ENCODE measurements at regions not wholly inside any gene's neighbourhood (a gene's known extent, or its start where the extent isn't known, plus 50 kb on each side); places are given as distances from the start of the nearest gene placed in this dataset.

DNA sequence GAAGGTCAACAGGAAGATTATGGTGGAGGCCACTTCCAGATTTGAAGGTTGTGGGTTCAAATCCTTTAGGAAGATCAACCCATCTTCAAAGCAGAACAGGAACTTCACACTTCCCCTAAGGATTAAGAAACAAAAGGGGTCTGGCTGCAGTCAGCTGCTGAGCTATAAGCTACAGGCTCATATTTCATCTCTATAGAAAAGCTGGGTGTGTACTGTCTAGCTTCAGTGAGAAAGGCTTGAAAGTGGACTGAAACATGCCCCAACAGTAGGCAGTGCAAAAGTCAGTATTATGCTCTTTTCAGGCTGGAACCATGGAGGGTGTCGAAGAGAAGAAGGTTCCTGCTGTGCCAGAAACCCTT lies 60.1 kb upstream of the SPDEF start:
- CTCF ChIA-PET, result interaction anchor here (0.6 kb wide), 1 partner anchor 15 kb away, joined by 8 read pairs; no protein-coding TSS in a partner anchor
- TF ChIP-seq LEF1 (IDR thresholded peaks at IDR 0.05; ENCODE audit: borderline replicate concordance) (no peak), BHLHE40 (IDR thresholded peaks at IDR 0.05; ENCODE audit: borderline replicate concordance) (no peak)
- DNase-seq (ENCODE audit: extremely low spot score), result no peak
- POLR2A ChIA-PET, result interaction anchor here (0.6 kb wide), 1 partner anchor 141 kb away, joined by 3 read pairs; the partner anchor contains the start of gene SNRPC

DNA sequence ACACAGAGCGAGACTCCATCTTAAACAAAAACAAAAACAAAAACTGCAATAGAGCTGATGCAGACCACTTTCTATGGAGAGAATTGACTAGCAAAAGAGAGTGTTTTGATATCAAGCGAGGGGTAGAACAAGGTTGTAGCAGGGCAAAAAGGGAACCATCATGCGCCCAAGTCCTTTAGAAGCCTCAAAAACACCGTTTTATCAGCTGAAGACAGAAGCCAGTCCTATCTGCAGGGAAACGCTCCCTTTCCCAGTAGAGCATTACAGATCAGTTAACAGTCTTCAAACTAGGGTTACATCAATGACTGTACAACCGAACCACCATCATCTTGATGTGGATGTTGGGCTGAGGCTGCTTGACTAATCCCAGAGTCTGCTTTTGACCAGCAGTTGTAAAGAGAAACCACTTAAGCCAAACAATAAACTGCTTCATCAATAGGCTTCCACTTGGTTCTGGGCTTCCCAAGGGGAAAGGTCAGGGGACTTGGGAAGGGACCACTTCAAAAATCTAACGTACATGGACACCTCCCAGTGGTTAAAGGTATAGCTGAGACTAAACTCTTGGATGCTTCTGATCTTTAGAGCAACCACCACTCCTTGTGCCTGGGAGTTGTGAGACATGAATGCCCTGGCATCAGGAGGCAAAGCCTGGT lies 59.6 kb upstream of the SPDEF start:
- no peak for TF ChIP-seq NFRKB (IDR thresholded peaks at IDR 0.05)
- no peak for TF ChIP-seq CTBP1 (IDR thresholded peaks at IDR 0.05; ENCODE audit: borderline replicate concordance)
- TF ChIP-seq FOXM1 (IDR thresholded peaks at IDR 0.05; ENCODE audit: borderline replicate concordance), result no peak
- no peak for TF ChIP-seq BHLHE40 (IDR thresholded peaks at IDR 0.05; ENCODE audit: borderline replicate concordance)
- no peak for TF ChIP-seq HDGF (IDR thresholded peaks at IDR 0.05; ENCODE audit: borderline replicate concordance)
- TF ChIP-seq FOXK2 (IDR thresholded peaks at IDR 0.05), result no peak
- TF ChIP-seq LEF1 (IDR thresholded peaks at IDR 0.05; ENCODE audit: borderline replicate concordance), result no peak
- no peak for TF ChIP-seq ELF4 (IDR thresholded peaks at IDR 0.05)
- TF ChIP-seq, protein P1, sequence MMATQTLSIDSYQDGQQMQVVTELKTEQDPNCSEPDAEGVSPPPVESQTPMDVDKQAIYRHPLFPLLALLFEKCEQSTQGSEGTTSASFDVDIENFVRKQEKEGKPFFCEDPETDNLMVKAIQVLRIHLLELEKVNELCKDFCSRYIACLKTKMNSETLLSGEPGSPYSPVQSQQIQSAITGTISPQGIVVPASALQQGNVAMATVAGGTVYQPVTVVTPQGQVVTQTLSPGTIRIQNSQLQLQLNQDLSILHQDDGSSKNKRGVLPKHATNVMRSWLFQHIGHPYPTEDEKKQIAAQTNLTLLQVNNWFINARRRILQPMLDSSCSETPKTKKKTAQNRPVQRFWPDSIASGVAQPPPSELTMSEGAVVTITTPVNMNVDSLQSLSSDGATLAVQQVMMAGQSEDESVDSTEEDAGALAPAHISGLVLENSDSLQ (IDR thresholded peaks at IDR 0.05), result no peak
- TF ChIP-seq L3MBTL2 (conservative IDR thresholded peaks at IDR 0.05), result no peak
- no peak for TF ChIP-seq ZNF384 (IDR thresholded peaks at IDR 0.05)
- TF ChIP-seq TARDBP (IDR thresholded peaks at IDR 0.05), result no peak
- DNase-seq (ENCODE audit: extremely low spot score), result no peak
- POLR2A ChIA-PET, result interaction anchor here (0.6 kb wide), 1 partner anchor 142 kb away, joined by 3 read pairs; the partner anchor contains the start of gene SNRPC
- CTCF ChIA-PET, result interaction anchor here (0.6 kb wide), 1 partner anchor 14 kb away, joined by 8 read pairs; no protein-coding TSS in a partner anchor

DNA sequence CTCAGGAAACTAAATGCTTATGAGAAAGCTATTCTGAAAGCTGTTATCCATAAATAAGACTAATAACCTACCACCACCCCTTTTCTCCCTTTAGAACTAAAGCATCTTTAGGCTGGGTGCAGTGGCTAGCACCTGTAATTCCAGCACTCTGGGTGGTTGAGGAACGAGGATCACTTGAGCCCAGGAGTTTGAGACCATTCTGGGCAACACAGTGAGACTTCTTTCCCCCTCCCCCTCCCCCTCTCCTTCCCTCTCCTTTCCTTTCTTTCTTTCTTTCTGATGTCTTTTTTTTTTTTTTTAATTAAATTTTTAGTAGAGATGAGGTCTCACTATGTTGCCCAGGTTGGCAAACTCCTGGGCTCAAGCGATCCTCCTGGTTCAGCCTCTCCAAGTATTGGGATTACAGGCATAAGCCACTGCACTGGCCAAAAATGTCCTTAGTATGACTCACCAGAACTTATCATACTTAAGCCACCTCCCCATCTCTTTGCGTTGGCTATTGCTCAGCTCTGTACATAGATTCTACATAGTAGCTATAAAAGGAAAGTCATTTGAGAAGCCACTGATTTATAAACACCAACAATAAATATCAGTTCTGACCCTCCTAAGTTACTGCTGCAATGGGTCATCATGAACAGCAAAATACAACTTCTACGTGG lies 54.8 kb upstream of the SPDEF start:
- CTCF ChIA-PET, result interaction anchor here (0.6 to 5.3 kb wide), 5 partner anchors 9 to 196 kb away, joined by 3 to 47 read pairs (median 4); no protein-coding TSS in a partner anchor

DNA sequence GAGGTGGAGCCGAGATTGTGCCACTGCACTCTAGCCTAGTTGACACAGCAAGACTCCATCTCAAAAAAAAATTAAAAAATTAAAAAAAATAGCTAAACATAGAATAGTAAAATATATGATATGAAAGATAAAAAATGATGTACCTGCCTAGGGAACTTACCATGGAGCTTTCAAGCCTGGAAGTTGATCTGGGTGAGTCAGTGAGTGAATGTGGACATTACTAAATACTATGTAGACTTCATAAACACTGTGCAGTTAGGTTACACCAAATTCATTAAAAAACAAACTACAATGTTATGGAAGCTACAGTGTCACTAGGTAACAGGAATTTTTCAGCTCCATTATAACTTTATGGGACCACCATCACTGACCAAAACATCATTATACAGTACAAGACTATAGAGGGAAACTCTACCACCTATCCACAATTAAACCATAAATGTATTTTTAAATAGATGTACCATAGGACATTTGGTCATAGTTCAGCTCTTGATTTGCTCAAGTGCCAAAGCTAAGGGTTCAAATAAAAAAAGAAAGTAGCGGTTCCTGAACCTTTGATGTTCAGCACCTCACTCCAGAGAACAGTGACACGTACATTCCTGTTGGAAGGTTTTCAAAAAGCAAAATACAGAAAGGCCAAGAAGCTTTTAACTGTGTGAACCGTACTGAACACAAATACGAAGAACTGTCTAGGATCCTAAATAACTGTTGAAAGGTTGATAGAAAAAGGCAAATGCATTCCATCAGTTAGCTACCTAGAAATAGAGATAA lies 52.4 kb upstream of the SPDEF start:
- ChIA-PET CTCF (interaction anchor here (0.6 to 5.3 kb wide), 7 partner anchors 10 to 194 kb away, joined by 3 to 47 read pairs (median 3); no protein-coding TSS in a partner anchor), POLR2A (interaction anchor here (1.4 kb wide), 1 partner anchor 81 kb away, joined by 4 read pairs; no protein-coding TSS in a partner anchor)
- TF ChIP-seq TARDBP (IDR thresholded peaks at IDR 0.05) (no peak), FOXM1 (IDR thresholded peaks at IDR 0.05; ENCODE audit: borderline replicate concordance) (no peak), LEF1 (IDR thresholded peaks at IDR 0.05; ENCODE audit: borderline replicate concordance) (no peak), L3MBTL2 (conservative IDR thresholded peaks at IDR 0.05) (no peak), ARNT (IDR thresholded peaks at IDR 0.05) (no peak), FOXA1 (IDR thresholded peaks at IDR 0.05) (no peak), NFRKB (IDR thresholded peaks at IDR 0.05) (no peak), ZNF384 (IDR thresholded peaks at IDR 0.05) (no peak), BHLHE40 (IDR thresholded peaks at IDR 0.05; ENCODE audit: borderline replicate concordance) (no peak), HDGF (IDR thresholded peaks at IDR 0.05; ENCODE audit: borderline replicate concordance) (no peak), SP1 (IDR thresholded peaks at IDR 0.05) (no peak), FOXK2 (IDR thresholded peaks at IDR 0.05) (no peak), SUZ12 (IDR thresholded peaks at IDR 0.05) (no peak), CTBP1 (IDR thresholded peaks at IDR 0.05; ENCODE audit: borderline replicate concordance) (no peak), ELF4 (IDR thresholded peaks at IDR 0.05) (no peak)
- TF ChIP-seq, protein P1 (IDR thresholded peaks at IDR 0.05), result no peak

More for the DNA sequence above, 54.8 kb upstream of the SPDEF start:
- POLR2A ChIA-PET, result interaction anchor here (1.0 to 1.7 kb wide), 3 partner anchors 85 to 148 kb away, joined by 3 to 9 read pairs (median 3); partner anchors contain the start of gene SNRPC
- TF ChIP-seq HDGF (IDR thresholded peaks at IDR 0.05; ENCODE audit: borderline replicate concordance) (no peak), NFRKB (IDR thresholded peaks at IDR 0.05) (no peak), TARDBP (IDR thresholded peaks at IDR 0.05) (no peak), SP1 (IDR thresholded peaks at IDR 0.05) (no peak), ELF4 (IDR thresholded peaks at IDR 0.05) (no peak), CTBP1 (IDR thresholded peaks at IDR 0.05; ENCODE audit: borderline replicate concordance) (no peak), BHLHE40 (IDR thresholded peaks at IDR 0.05; ENCODE audit: borderline replicate concordance) (no peak), L3MBTL2 (conservative IDR thresholded peaks at IDR 0.05) (no peak), ARNT (IDR thresholded peaks at IDR 0.05) (no peak), LEF1 (IDR thresholded peaks at IDR 0.05; ENCODE audit: borderline replicate concordance) (no peak), ZNF384 (IDR thresholded peaks at IDR 0.05) (no peak), SUZ12 (IDR thresholded peaks at IDR 0.05) (no peak), FOXM1 (IDR thresholded peaks at IDR 0.05; ENCODE audit: borderline replicate concordance) (no peak), FOXK2 (IDR thresholded peaks at IDR 0.05) (no peak), FOXA1 (IDR thresholded peaks at IDR 0.05) (no peak)
- TF ChIP-seq, protein P1 (IDR thresholded peaks at IDR 0.05), result no peak
- DNase-seq (ENCODE audit: extremely low spot score), result no peak

More for the DNA sequence above, 52.4 kb upstream of the SPDEF start:
- no peak for DNase-seq (ENCODE audit: extremely low spot score)

Measured in HEK293T (cell line).